ENCODE measurements at regions not wholly inside any gene's neighbourhood (a gene's known extent, or its start where the extent isn't known, plus 50 kb on each side); places are given as distances from the start of the nearest gene placed in this dataset.

DNA sequence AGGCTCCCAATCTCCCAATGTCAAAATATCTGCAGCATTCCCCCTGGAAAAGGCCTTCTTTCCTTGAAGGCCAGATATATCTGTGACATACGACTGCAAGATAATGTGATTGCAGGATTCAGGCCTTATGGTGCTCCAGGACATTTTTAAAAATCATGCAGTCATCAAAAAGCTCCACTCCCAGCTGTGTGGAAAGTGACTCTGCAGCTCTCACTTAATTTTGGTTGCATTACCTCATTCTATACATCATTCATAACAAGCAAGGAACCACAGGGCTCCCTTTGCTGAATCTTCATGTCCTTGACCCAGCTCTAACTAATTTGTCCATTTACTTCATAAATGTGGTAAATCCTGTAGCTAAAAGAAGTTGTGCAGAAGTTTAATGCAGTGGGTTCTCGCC is 386.2 kb upstream of the SLC30A5 start:
- CTCF ChIA-PET: no interaction called here
- BruUV-seq (replicated peaks): no TSS peak
- no peak for ATAC-seq

More for the DNA sequence above, 386.2 kb upstream of the SLC30A5 start:
- DNase-seq (ENCODE audit: low read depth, low spot score): no peak
- TF ChIP-seq, protein P1, sequence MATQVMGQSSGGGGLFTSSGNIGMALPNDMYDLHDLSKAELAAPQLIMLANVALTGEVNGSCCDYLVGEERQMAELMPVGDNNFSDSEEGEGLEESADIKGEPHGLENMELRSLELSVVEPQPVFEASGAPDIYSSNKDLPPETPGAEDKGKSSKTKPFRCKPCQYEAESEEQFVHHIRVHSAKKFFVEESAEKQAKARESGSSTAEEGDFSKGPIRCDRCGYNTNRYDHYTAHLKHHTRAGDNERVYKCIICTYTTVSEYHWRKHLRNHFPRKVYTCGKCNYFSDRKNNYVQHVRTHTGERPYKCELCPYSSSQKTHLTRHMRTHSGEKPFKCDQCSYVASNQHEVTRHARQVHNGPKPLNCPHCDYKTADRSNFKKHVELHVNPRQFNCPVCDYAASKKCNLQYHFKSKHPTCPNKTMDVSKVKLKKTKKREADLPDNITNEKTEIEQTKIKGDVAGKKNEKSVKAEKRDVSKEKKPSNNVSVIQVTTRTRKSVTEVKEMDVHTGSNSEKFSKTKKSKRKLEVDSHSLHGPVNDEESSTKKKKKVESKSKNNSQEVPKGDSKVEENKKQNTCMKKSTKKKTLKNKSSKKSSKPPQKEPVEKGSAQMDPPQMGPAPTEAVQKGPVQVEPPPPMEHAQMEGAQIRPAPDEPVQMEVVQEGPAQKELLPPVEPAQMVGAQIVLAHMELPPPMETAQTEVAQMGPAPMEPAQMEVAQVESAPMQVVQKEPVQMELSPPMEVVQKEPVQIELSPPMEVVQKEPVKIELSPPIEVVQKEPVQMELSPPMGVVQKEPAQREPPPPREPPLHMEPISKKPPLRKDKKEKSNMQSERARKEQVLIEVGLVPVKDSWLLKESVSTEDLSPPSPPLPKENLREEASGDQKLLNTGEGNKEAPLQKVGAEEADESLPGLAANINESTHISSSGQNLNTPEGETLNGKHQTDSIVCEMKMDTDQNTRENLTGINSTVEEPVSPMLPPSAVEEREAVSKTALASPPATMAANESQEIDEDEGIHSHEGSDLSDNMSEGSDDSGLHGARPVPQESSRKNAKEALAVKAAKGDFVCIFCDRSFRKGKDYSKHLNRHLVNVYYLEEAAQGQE (IDR thresholded peaks at IDR 0.05; ENCODE audit: low read depth): no peak
- no peak for TF ChIP-seq RAD21 (IDR thresholded peaks at IDR 0.05; ENCODE audit: low read depth)
- TF ChIP-seq, protein P2, sequence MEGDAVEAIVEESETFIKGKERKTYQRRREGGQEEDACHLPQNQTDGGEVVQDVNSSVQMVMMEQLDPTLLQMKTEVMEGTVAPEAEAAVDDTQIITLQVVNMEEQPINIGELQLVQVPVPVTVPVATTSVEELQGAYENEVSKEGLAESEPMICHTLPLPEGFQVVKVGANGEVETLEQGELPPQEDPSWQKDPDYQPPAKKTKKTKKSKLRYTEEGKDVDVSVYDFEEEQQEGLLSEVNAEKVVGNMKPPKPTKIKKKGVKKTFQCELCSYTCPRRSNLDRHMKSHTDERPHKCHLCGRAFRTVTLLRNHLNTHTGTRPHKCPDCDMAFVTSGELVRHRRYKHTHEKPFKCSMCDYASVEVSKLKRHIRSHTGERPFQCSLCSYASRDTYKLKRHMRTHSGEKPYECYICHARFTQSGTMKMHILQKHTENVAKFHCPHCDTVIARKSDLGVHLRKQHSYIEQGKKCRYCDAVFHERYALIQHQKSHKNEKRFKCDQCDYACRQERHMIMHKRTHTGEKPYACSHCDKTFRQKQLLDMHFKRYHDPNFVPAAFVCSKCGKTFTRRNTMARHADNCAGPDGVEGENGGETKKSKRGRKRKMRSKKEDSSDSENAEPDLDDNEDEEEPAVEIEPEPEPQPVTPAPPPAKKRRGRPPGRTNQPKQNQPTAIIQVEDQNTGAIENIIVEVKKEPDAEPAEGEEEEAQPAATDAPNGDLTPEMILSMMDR (IDR thresholded peaks at IDR 0.05 in 2 of 3, conservative IDR thresholded peaks at IDR 0.05 in 1 of 3; ENCODE audit: borderline replicate concordance in 1 of 3, insufficient read depth in 1 of 3, low read depth in 2 of 3, low read length in 2 of 3): no peak
- no peak for TF ChIP-seq EGR1 (IDR thresholded peaks at IDR 0.05; ENCODE audit: low read depth)
- TF ChIP-seq CBX3 (IDR thresholded peaks at IDR 0.05; ENCODE audit: low read depth): no peak
- no peak for TF ChIP-seq POLR2AphosphoS5 (IDR thresholded peaks at IDR 0.05; ENCODE audit: low read depth, low read length)
- no peak for TF ChIP-seq YY1 (IDR thresholded peaks at IDR 0.05; ENCODE audit: extremely low read depth, insufficient replicate concordance, low read depth, low read length)
- TF ChIP-seq CEBPB (IDR thresholded peaks at IDR 0.05; ENCODE audit: low read depth): no peak
- no peak for TF ChIP-seq ZNF274 (IDR thresholded peaks at IDR 0.05; ENCODE audit: low read depth, low read length)
- no peaks in the 10 kb centered on the region for H3K9me2 ChIP-seq (ENCODE audit: insufficient read depth)
- H4K20me1 ChIP-seq (ENCODE audit: insufficient read depth): no peaks in the 10 kb centered on the region; the same call in 1 of the 2 replicates
- no peaks in the 10 kb centered on the region for H3K9me3 ChIP-seq (ENCODE audit: control insufficient read depth in 1 of 2, insufficient read depth in 1 of 2, low read depth in 1 of 2, low read length in 2 of 2)
- no peak overlapping the region for H3K4me3 ChIP-seq (replicated peaks in 1 of 2; ENCODE audit: low read depth in 1 of 2, low read length in 2 of 2)
- no peak overlapping the region for H3K4me2 ChIP-seq (ENCODE audit: low read length)
- H3K27ac ChIP-seq (ENCODE audit: low read depth, low read length): no peak overlapping the region
- no peak overlapping the region for H3K9ac ChIP-seq (ENCODE audit: low read length)
- H3K27me3 ChIP-seq (ENCODE audit: insufficient read depth, low read length): no peaks in the 10 kb centered on the region
- no peaks in the 10 kb centered on the region for H3K79me2 ChIP-seq (ENCODE audit: insufficient read depth, low read length)
- H2AFZ ChIP-seq (ENCODE audit: low read depth, low read length, poor library complexity, severe bottlenecking): no peak overlapping the region
- ChIA-PET RAD21 (ENCODE audit: low non-redundant PET in 1 of 2, low total read pairs in 2 of 2, uncharacterized antibody in 2 of 2, unreplicated experiment in 2 of 2) (no interaction called here), POLR2A (no interaction called here)
- no peaks in the 10 kb centered on the region for H3K4me1 ChIP-seq (ENCODE audit: control insufficient read depth in 1 of 2, insufficient read depth in 2 of 2, low read length in 2 of 2)
- H3K36me3 ChIP-seq (ENCODE audit: control insufficient read depth in 1 of 2, insufficient read depth in 2 of 2, low read length in 2 of 2): no peaks in the 10 kb centered on the region
- intact Hi-C loops (cut with micrococcal nuclease): no loop called here

All from HCT116 (cell line).